ENCODE measurements at regions not wholly inside any gene's neighbourhood (a gene's known extent, or its start where the extent isn't known, plus 50 kb on each side); places are given as distances from the start of the nearest gene placed in this dataset.
A peak's percentile ranks its signal among the peaks of the same experiment; 100 is the strongest.
"Not testable (repeated sequence)": the region's sequence is repeated elsewhere in the genome, so short reads cannot be mapped to it uniquely, and the experiment has no call there.

DNA sequence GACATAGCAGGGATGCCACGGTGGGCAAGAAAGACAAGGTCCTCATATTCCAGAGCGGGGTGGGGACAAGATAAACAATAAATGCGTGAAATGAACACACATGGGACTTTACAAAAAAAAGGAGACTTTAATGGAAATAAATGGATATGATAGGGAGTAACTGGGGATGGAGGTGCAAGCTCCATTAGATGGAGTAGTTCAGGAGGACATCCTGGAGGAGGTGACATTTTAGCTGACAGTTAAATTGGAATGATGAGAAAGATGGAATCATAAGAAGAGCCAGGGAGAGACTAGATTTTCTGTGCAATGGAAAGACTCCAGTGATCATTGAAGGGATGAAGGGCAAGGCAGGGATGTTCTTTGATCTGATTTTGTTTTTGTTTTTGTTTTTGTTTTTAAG, 83.6 kb upstream of the MYL10 start:
- DNase-seq, result no peak

DNA sequence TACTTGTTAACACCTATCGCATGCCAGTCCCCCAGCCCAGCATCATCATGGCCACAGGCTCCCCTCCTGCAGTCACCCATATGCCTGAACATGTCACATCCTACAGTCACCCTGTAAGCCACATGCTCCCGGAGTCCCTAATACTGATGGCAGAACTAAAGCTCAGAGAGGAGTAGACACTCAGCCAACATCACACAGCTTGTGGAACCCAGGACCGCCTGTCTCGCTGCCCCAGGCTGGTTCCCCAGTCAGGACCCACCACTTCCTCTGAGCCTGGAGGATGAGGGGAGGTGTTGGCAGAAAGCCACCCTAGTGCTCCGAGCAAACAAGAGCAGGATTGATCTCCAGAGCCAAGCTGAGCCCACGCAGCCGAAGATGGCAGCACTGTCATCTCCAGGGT, 85.0 kb upstream of the MYL10 start:
- DNase-seq, result no peak

DNA sequence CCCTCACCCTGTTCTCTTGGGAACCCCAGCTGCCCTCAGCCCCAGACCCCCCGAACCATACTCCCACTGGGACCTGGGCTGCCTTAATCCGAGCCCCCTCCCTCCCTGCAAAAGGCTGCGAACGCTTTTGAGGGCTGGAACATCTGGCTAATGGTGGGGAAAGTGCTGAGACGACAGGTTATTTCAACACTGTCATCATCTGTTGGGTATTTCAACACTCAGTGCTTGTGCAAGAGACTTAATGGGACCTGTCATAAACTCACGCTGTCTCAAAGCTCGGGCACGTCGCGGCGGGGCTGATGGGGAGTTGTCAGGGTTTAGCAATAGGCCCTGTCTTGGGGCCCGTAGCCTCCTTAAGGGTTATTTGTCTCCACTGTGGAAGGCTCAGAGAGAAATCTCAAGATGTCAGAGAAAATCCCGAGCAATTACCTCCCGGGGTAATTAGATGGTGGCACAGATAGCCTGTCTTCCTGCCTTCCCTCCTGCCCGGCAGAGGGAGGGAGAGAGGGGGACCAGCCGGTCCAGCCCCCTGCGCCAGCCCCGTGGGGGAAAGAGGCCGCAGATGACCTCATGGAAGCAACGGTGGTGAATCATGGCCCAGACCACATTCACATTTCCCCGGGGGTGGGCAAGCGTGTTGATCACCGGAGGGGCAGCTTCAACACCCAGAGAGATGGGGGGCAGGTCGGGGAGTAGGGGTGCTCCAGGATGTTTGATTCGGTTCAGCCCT, 88.7 kb upstream of the MYL10 start:
- no peak for DNase-seq

DNA sequence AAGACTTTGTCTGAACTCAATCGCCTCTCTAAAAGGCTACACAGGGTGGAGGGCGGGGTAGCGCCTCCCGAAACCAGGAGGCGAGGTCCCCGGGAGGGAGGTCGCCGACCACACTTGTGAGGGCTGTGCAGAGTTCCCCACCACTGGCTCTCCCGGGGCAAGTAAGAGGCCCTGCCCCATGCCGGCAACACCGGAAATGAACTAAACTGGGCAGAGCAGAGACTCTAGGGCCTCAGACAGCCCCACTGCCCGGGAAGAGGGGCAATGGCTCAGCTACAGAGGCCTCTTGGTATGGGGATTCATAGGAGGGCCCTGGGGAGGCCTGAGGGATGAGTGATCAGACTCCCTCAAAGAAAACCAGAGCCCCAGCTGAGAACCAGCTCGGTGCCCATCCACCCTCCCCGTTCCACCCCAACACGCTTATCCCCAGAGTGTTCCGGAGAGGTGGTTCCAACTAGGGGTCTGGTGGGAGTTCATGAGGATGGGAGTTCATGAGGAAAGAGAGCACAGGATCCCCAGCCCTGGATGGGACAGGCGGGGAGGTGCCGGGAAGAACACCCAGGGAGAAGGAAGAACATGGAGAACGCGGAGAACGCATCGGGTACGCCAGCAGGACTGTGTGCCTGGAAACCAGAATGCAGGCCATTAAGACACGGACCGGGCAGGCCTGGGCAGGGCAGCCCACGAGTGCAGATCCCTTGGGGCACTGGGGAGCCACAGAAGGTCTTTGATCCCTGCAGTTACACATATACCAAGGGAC, 89.4 kb upstream of the MYL10 start:
- no peak for DNase-seq

DNA sequence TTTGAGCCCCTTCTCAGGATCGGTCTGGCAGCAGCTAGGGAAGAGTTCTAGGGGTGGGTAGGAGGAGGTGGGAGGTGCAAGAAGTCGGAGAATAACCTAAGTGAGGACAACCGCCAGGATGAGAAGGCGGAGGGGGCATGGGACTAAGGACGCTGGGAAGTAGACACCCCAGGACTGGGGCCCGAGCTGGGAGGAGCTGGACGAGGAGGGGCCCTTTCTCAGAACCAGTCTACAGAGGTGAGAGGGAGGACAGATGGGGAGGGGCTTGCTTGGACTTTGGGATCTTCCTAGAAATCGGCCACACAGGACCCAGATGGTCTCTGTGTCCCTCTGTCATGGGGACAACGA, 90.0 kb upstream of the MYL10 start:
- DNase-seq, result no peak

DNA sequence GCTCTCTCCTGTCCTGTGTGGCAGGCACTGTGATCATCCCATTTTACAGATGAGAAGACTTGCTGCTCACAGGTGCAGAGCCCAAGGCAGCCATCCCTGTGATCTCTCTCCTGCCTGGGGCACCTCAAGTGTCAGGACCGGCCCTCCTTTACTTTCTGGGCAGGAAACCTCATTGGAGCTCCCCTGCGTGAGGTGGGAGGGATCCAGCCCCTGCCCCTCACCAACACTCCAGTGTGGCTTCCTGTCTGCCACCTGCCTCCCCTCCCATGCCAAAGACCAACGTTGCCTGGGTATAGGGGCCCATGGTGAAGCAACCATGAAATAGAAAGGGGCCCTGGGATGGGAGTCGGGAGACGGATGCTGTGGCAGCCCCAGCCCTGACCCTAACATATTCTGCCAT, 91.2 kb upstream of the MYL10 start:
- DNase-seq, result no peak

DNA sequence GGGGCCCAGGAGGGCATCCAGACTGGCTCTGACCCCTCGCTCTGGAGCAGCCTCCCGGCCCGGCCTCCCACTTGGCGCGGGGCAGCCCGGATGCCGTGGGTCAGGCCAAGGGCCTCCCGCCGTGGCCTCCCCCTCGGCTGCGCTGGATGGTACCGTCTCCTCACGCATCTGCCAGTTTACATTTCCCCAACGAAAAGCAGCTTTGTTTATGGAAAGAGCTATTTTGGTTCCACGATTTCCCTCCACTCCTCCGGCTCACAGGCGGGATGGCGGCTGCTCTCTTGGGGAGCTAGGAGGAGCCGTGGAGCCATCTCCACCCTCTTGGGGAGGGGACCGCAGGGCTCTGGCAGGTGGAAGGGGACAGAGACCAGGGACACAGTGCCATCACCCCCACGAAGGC, 93.2 kb upstream of the MYL10 start:
- no peak for DNase-seq

DNA sequence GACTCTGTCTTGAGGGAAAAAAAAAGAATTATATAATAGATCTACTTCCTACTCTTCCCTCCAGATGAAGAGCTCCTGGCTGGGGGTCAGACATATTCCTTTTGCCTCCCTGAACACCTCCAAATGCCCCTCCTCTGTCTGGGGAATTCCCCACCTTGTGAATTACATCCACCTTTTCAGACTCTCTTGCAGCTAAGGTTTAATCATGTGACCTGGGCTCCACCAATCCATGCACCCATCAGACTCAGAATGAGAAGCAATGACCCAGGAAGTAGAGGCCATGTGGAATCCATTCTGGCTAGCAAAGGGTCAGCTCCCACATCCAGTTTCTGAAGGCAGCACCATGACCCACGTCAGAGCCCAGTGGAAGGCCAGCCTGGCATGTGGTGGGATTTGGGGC, 93.6 kb upstream of the CUX1 start:
- no peak for DNase-seq

DNA sequence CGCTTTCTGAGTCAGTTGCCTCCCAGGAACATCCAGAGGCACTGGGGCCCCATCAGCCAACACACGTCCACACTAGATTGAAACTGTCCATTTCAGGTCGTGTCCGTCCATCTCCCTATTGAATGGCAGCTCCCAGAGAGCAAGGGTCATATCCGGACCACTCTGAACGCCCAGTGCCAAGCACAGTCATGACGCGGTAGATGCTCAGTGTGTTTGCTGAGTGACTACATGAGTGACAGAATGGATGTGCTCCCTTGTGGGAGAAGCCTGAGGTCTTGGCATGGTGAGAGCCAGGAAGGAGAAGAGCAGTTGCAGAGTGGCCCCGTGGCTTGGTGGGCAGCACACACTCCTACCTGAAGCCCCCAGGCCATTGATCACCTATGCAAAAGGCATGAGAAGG, 92.5 kb upstream of the CUX1 start:
- DNase-seq, result no peak

DNA sequence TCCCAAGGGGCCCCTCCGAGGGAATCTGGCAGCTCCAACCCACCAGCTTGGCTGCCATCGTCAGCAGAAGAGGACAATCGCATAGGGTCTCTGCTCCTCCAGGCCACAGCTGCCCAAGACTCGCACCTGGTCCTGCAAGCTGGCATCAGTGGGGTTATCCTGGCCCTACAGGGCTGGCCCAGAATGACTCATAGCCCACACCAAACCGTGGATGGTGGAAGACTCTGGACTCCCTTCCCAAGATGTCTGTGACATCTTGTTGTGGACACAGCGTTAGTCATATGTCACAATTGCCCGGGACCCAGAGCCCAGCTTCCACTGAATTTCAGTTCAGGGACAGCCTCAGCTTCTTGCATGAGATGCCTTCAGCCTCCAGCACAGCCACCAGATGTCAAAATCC, 91.5 kb upstream of the CUX1 start:
- DNase-seq, result no peak

DNA sequence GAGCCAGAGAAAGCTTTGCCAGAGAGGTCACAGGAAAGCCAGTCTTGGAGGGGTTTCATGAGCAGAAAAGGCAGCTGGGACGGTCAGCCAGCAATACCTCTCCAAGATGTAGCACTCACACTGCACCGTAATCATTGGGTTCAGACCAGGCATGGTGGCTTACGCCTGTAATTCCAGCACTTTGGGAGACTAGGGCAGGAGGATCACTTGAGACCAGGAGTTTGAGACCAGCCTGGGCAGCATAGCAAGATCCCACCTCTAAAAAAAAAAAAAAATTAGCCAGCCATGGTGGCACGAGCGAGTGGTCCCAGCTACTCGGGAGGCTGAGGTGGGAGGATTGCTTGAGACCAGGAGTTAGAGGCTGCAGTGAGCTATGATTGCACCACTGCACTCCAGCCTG, 90.2 kb upstream of the CUX1 start:
- DNase-seq, result no peak

DNA sequence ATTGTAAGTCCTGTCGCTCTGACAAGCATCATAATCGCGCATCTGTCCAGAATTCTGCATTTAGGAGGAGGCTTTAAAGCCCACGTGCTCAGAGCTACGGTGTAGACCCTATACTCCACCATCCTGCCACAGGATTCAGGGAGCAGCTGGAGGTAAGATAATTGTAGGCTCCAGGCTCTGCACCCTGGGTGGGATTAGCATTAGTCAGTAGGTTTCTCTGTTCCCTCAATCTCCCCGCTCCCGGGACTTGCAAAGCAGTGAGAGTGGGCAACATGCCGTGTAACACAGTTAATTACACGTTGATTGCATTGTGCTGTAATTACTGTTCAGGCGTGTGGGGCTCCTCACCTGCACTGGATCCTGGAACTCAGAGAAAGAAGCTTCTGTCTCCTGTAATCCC, 89.3 kb upstream of the CUX1 start:
- no peak for DNase-seq

DNA sequence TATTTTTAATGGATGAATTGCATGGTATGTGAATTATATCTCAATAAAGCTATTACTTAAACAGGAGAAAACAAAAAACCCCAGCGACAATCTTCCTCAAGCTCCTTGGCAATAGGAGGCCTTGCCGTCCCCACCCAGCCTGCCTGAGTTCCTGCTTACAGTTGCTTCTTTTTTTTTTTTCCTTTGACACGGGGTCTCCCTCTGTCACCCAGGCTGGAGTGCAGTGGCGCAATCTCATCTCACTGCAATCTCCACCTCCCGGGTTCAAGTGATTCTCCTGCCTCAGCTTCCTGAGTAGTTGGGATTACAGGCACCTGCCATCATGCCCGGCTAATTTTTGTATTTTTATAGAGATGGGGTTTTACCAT, 88.6 kb upstream of the CUX1 start:
- not testable (repeated sequence) for DNase-seq

DNA sequence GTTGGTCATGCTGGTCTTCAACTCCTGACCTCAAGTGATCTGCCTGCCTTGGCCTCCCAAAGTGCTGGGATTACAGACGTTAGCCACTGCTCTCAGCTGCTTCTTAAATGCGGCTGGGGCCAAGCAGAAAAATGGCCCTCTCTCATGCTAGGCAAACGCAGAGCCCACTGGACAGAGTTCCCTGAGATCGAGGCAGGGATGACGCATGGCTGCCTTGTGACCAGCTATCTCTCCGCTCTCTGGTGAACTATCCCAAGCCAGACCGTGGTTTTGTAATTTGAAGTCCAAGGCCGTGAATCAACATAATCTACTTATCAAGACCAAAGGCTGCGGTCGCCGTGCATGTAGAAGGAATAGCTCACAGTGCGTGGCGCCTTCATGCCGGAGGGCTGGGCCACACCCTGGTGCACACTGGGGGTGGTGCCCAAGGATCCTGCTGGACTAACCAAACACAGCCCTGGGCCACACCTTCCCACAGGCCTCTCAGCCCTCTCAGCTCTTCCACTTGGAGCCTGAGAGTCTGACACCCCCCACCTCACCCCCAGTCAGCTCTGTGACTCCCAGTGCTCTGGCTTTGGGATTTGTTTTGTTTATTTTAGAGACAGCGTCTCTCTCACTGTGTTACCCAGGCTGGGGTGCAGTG, 88.1 kb upstream of the CUX1 start:
- DNase-seq, result no peak

DNA sequence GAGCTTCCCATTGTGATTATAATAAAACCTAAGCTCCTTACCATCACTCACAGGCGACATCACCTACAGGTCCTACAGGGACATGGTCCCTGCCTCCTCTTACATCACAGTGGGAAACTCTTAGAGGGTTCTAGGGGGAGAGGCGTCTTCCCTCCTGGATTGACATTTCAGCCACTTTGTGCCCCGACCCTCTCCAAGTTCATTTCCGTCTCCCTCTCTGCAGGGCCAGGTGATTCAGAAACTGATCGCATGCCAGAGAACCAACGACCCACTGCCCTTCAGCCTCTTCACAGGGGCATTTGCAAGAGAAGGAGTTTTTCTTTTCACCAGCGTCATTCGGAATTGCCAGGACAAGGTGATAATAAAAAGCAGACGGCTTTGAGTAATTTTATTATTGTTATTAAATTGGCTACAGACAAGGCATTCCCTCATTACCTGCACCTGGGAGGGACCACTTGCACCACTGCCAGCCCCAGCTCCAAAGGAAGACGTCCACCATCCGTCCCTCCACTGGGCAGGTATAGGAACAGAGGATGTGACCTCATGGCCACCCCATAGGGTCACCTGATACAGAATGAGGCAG, 85.8 kb upstream of the CUX1 start:
- no peak for DNase-seq

DNA sequence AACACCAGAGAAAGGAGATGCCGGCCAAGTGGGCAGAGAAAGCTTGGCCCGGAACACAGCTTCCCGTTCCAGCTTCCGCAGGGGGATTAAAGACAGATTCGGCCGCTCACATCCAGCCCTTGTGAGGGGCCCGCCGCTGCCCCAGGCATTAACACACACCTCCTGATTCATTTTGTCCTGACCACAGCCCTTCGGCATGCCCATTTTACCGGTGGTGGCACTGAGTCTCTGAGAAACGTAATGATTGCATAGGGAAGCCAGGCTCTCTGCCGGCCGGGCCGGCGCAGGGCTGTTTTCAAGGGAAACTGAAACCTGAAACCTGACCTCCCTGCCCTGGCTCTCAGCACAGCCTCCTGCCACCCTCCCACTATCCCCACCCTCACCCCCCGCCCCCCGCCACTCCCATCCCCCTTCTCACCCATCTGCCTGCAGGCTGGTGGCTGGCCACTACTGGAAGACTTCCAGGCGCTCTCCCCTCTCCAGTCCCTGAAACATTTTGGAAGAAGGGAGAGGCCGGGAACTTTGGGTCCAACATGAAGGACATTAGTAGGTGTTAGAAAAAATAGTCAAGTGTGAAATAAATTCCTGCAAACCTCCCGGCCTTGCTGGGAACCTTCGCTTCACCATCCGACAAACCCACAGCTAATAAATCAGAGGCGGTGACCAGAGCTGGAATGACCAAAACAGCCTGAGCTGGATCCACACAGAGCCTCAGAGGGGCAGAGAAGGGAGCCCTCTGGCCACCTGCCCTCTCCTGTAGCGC, 83.5 kb upstream of the CUX1 start:
- DNase-seq, result peak; percentile 50

DNA sequence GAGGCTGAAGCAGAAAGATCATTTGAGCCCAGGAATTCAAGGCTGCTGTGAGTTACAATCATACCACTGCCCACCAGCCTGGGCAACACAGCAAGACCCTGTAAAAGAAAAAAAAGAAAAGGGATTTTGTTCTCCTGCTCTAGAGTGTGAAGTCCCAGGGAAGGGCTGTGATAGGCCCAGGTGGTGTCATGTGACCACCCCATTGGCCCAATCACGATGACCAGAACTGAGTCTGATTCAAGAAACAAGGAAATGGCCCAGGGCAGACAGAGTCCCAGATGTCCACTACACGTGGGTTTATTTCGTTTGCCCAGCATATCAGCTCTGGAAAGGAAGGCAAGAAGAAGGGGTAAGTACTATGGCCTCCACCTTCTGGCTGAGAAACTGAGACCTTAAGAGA, 81.3 kb upstream of the CUX1 start:
- no peak for DNase-seq

DNA sequence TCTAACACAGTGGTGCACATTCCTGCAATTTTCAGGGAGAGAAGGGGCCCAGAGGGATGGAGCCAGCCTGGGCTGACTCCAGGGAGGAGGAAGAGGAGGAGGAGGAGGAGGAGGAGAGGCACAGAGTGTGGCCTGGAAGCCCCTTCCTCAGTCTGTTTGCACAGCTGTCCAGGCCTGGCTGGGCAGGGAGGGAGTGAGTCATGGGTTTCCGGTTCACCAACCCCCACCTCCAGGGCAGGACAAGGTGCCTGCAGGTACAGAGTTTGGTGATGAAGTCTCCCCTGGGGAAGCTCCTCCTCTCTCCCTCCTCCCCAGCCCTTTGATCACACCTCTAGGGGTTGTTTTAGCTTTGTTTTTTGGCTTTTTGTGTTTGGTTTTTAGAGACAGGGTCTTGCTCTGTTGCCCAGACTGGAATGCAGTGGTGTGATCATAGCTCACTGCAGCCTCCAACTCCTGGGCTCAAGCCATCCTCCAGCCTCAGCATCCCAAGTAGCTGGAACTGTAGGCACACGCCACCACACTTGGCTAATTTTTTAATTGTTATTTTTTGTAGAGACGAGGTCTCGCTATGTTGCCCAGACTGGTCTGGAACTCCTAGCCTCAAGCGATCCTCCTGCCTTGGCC, 77.5 kb upstream of the CUX1 start:
- peak; percentile 62 for DNase-seq

DNA sequence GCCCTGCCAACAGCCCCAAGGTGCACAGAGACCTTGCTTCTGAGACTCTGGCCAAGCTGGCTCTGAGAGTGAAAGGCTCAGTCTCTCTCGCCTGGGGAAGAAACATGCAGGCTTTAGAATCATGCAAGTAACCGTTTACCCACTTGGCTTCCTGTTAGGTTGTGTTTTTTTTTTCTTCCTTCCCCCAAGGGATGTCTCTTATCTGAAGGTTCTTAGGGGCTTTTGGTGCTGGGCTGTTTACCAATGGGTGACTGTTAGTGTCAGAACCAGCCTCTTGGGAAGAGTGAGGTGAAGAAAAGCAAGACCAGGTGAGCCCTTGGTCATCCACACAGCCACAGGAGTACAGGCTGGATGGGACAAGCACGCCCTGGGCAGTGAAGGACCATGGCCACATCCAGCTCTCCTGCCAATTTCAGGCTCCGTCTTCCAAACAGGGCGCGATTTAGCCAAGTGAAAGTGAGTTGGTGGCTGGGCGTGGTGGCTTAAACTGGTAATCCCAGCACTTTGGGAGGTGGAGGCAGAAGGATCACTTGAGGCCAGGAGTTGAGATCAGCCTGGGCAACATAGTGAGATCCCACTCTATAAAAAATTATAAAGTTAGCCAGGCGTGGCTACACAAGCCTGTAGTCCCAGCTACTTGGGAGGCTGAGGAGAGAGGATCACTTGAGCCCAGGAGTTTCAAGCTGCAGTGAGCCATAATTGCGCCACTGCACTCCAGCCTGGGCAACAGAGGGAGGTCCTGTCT, 76.3 kb upstream of the CUX1 start:
- no peak for DNase-seq

DNA sequence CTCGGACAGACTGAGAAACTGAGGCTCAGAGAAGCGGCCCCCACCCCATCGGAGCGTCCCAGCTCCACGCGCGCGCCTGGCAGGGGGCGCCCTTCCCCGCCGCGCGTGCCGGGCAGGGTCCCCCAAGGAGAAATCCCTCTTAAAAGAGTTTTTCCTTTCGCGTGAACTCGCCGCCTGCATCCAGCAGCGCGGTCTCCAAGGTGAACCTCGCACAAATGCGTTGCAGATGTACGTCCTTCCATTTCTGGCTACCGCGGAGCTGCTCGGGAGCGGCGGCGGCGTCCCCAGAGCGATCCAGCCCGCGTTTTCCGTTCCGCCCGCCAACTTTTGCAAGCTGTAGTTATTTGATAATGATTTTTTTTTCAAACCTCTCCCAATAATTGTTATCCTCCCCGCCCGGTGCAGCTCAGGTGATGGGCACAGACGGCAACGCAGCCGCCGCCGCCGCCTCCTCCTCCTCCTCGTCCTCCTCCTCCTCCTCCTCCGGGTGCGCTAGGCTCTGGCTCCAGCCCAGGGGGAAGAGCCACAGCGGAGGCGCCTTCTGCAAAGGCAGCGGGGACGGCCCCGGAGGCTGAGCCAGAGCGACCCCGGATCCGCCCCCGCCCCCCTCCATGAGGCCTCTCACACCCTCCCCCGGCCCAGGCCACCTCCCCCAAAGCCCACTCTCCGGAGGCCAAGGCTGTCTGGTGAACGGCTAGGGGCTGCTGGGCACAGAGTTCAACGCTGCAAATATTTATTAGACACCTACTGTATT, 74.0 kb upstream of the CUX1 start:
- peak; percentile 54 for DNase-seq

DNA sequence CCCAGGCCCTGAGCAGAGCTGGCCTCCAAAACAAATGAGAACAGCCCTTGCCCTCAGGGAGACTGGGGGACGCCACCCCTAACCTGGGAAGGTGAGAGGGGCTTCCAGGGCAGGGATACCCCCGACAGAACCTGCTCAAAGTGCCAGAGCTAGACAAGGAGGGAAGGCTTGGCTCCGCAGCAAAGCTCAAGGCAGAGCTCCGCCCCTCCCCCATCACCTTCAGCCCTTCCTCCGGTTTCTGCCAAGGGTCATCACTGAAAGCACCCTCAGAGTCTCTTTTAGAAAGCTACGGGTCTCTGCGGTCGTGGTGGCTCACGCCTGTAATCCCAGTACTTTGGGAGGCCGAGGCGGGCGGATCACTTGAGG, 73.4 kb upstream of the CUX1 start:
- DNase-seq, result no peak
